ENCODE measurements at regions not wholly inside any gene's neighbourhood (a gene's known extent, or its start where the extent isn't known, plus 50 kb on each side); places are given as distances from the start of the nearest gene placed in this dataset.
"Not testable (repeated sequence)": the region's sequence is repeated elsewhere in the genome, so short reads cannot be mapped to it uniquely, and the experiment has no call there.

- Histone ChIP-seq H3K79me2 (ENCODE audit: insufficient read depth, low read depth) (no peaks in the 10 kb centered on the region), H4K20me1 (ENCODE audit: insufficient read depth) (no peaks in the 10 kb centered on the region), H3K4me1 (ENCODE audit: low read depth, poor library complexity, severe bottlenecking) (no peaks in the 10 kb centered on the region), H2AFZ (ENCODE audit: low read depth) (no peak overlapping the region), H3K4me2 (no peak overlapping the region), H3K27me3 (ENCODE audit: insufficient read depth, low read depth) (no peaks in the 10 kb centered on the region), H3K36me3 (ENCODE audit: insufficient read depth) (no peaks in the 10 kb centered on the region), H3K9ac (no peak overlapping the region), H3K4me3 (IDR thresholded peaks at IDR 0.05; ENCODE audit: insufficient read depth, low read depth, low read length) (no peak overlapping the region), H3K27ac (no peak overlapping the region)
- TF ChIP-seq CTCF (conservative IDR thresholded peaks at IDR 0.05; ENCODE audit: low read depth, low read length), result no peak
Measured at GRCh38 chr22:34410111-34410510, 489.8 kb upstream of the LARGE1 start.

- Histone ChIP-seq H3K27ac (no peak overlapping the region), H3K4me3 (IDR thresholded peaks at IDR 0.05; ENCODE audit: insufficient read depth, low read depth, low read length) (no peak overlapping the region), H3K4me1 (ENCODE audit: low read depth, poor library complexity, severe bottlenecking) (no peaks in the 10 kb centered on the region), H3K9ac (no peak overlapping the region), H4K20me1 (ENCODE audit: insufficient read depth) (no peaks in the 10 kb centered on the region), H3K36me3 (ENCODE audit: insufficient read depth) (no peaks in the 10 kb centered on the region), H3K79me2 (ENCODE audit: insufficient read depth, low read depth) (no peaks in the 10 kb centered on the region), H3K4me2 (no peak overlapping the region), H2AFZ (ENCODE audit: low read depth) (no peak overlapping the region), H3K27me3 (ENCODE audit: insufficient read depth, low read depth) (no peaks in the 10 kb centered on the region)
- TF ChIP-seq CTCF (conservative IDR thresholded peaks at IDR 0.05; ENCODE audit: low read depth, low read length), result peak; percentile 92
Measured at GRCh38 chr22:34414467-34415440, 494.5 kb upstream of the LARGE1 start.

GRCh38 chr22:34416022-34416860 lies 496.0 kb upstream of the LARGE1 start:
- Histone ChIP-seq H3K27ac (no peak overlapping the region), H3K79me2 (ENCODE audit: insufficient read depth, low read depth) (no peaks in the 10 kb centered on the region), H3K4me2 (no peak overlapping the region), H3K4me3 (IDR thresholded peaks at IDR 0.05; ENCODE audit: insufficient read depth, low read depth, low read length) (no peak overlapping the region), H3K27me3 (ENCODE audit: insufficient read depth, low read depth) (no peaks in the 10 kb centered on the region), H3K4me1 (ENCODE audit: low read depth, poor library complexity, severe bottlenecking) (no peaks in the 10 kb centered on the region), H3K36me3 (ENCODE audit: insufficient read depth) (no peaks in the 10 kb centered on the region), H4K20me1 (ENCODE audit: insufficient read depth) (no peaks in the 10 kb centered on the region), H3K9ac (no peak overlapping the region), H2AFZ (ENCODE audit: low read depth) (no peak overlapping the region)
- TF ChIP-seq CTCF (conservative IDR thresholded peaks at IDR 0.05; ENCODE audit: low read depth, low read length), result no peak

GRCh38 chr22:34422948-34423347 lies 502.7 kb upstream of the LARGE1 start:
- H3K36me3 ChIP-seq (ENCODE audit: insufficient read depth); H3K27me3 ChIP-seq (ENCODE audit: insufficient read depth, low read depth); H3K4me2 ChIP-seq; H4K20me1 ChIP-seq (ENCODE audit: insufficient read depth); H3K9ac ChIP-seq; H2AFZ ChIP-seq (ENCODE audit: low read depth); H3K4me3 ChIP-seq (IDR thresholded peaks at IDR 0.05; ENCODE audit: insufficient read depth, low read depth, low read length); H3K27ac ChIP-seq; H3K4me1 ChIP-seq (ENCODE audit: low read depth, poor library complexity, severe bottlenecking); H3K79me2 ChIP-seq (ENCODE audit: insufficient read depth, low read depth): not testable (repeated sequence)

Data from KMS-11 (cell line).